ENCODE measurements at regions not wholly inside any gene's neighbourhood (a gene's known extent, or its start where the extent isn't known, plus 50 kb on each side); places are given as distances from the start of the nearest gene placed in this dataset.

DNA sequence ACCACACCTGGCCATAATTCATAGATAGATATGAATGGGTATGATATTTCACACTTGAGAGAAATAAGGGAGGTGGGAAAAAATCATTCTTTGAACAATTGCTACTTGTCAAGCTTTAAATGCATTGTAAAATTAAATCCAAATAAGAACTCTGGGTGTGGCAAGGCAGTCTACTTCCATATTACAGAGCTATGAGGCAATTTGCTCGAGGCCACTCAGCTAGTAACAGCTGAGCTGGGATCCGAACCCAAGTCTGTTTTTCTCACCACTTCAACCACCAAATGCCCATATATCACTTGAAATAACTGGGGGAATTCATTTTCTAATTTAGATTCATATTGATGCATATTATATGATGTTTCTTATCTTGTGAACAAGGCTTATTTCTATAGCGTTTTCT, 482.2 kb upstream of the ADAMTS9 start (continued):
- no peak for TF ChIP-seq IRF5 (IDR thresholded peaks at IDR 0.05; ENCODE audit: borderline replicate concordance)
- TF ChIP-seq RUNX3 (IDR thresholded peaks at IDR 0.05; ENCODE audit: low read length), result no peak
- no peak for TF ChIP-seq FOXM1 (IDR thresholded peaks at IDR 0.05; ENCODE audit: low read depth, low read length)
- no peak for TF ChIP-seq GABPA (IDR thresholded peaks at IDR 0.05; ENCODE audit: low read depth)
- no peak for TF ChIP-seq POLR2AphosphoS5 (IDR thresholded peaks at IDR 0.05; ENCODE audit: low read length)

DNA sequence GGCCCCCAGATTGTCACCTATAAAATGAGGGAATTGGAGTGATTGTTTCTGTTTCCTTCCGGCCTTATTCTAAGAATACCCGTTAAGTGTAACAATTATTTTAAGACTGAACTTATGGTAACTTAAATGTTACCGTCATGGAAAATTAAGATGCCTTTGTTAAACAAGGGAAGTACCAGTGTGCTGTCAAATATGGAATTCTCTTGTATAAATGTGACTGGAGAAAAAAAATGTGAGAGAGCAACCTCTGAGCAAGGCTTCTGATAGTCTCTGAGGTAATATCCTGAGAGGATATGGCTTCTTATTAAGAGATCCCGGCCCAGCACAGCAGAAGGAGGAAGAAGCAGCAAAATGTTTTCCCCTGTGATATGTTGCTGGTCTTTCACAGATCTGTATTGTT, 480.7 kb upstream of the ADAMTS9 start:
- no peaks in the 10 kb centered on the region for H3K9me3 ChIP-seq (replicated peaks; ENCODE audit: control insufficient read depth, insufficient read depth, low read length)
- POLR2A ChIA-PET, result no interaction called here
- DNase-seq (ENCODE audit: low read depth, low spot score), result no peak
- ATAC-seq, result no peak
- in situ Hi-C loops (cut with MboI) (no loop called here), intact Hi-C loops (cut with micrococcal nuclease; ENCODE audit: unreplicated experiment) (no loop called here)
- no peaks in the 10 kb centered on the region for H4K20me1 ChIP-seq (ENCODE audit: control insufficient read depth, insufficient read depth)
- H2AFZ ChIP-seq (ENCODE audit: control insufficient read depth, low read depth, low read length), result no peak overlapping the region
- H3K4me3 ChIP-seq, result no peak overlapping the region
- no peaks in the 10 kb centered on the region for H3K36me3 ChIP-seq (ENCODE audit: control insufficient read depth in 2 of 2, insufficient read depth in 2 of 2, low read length in 1 of 2)
- H3K27me3 ChIP-seq (replicated peaks in 1 of 2; ENCODE audit: control insufficient read depth in 2 of 2, insufficient read depth in 2 of 2, low read length in 1 of 2), result no peaks in the 10 kb centered on the region
- 66% methylated on average over 4 of the region's 4 CpGs for WGBS (ENCODE audit: insufficient coverage, insufficient replicate concordance, low lambda C conversion rate, missing lambda C conversion rate)
- no peaks in the 10 kb centered on the region for H3K79me2 ChIP-seq (ENCODE audit: control insufficient read depth, insufficient read depth, low read length)
- SMC1A ChIA-PET (ENCODE audit: uncharacterized antibody, unreplicated experiment), result no interaction called here
- no TSS peak for BruUV-seq (replicated peaks)
- RAD21 ChIA-PET (ENCODE audit: unreplicated experiment), result no interaction called here
- FAIRE-seq, result no peak
- H3K9ac ChIP-seq (ENCODE audit: control insufficient read depth, insufficient read depth, low read length), result no peak overlapping the region
- no peak for TF ChIP-seq PRDM15 (CRISPR knock-in tag; IDR thresholded peaks at IDR 0.05)
- no peak for TF ChIP-seq MTA3 (IDR thresholded peaks at IDR 0.05; ENCODE audit: borderline replicate concordance, low read length)
- TF ChIP-seq MTA2 (IDR thresholded peaks at IDR 0.05; ENCODE audit: low read depth), result no peak
- TF ChIP-seq MYB (IDR thresholded peaks at IDR 0.05; ENCODE audit: borderline replicate concordance, low read depth, low read length), result no peak
- TF ChIP-seq, protein P1, sequence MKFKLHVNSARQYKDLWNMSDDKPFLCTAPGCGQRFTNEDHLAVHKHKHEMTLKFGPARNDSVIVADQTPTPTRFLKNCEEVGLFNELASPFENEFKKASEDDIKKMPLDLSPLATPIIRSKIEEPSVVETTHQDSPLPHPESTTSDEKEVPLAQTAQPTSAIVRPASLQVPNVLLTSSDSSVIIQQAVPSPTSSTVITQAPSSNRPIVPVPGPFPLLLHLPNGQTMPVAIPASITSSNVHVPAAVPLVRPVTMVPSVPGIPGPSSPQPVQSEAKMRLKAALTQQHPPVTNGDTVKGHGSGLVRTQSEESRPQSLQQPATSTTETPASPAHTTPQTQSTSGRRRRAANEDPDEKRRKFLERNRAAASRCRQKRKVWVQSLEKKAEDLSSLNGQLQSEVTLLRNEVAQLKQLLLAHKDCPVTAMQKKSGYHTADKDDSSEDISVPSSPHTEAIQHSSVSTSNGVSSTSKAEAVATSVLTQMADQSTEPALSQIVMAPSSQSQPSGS (IDR thresholded peaks at IDR 0.05; ENCODE audit: low read length), result no peak
- CTCF ChIA-PET, result no interaction called here
- no peak overlapping the region for H3K27ac ChIP-seq (ENCODE audit: control insufficient read depth, insufficient read depth)
- no peak overlapping the region for H3K4me2 ChIP-seq (ENCODE audit: control insufficient read depth, insufficient read depth)
- H3K4me1 ChIP-seq (ENCODE audit: control insufficient read depth, insufficient read depth, low read length), result no peaks in the 10 kb centered on the region

All from GM12878 (cell line).